BE2C (cell line): ENCODE measurements at regions not wholly inside any gene's neighbourhood (a gene's known extent, or its start where the extent isn't known, plus 50 kb on each side); places are given as distances from the start of the nearest gene placed in this dataset.

Experiments used
- DNase-seq: peaks from one replicate; pipeline ENCODE4 v3.0.0-alpha.2; 2020
- H3K27me3 ChIP-seq: fragments of 250-450 bp; sonication (Bioruptor Pico); 2 replicates; pipeline ENCODE4 v1.5.1; 2020; ENCODE audit warnings: mild to moderate bottlenecking
- H3K36me3 ChIP-seq: fragments of 250-450 bp; sonication (Bioruptor Pico); 2 replicates; pipeline ENCODE4 v1.5.1; 2020; ENCODE audit warnings: mild to moderate bottlenecking
- H3K4me1 ChIP-seq: fragments of 250-450 bp; sonication (Bioruptor Pico); 2 replicates; pipeline ENCODE4 v1.5.1; 2020
- H3K4me3 ChIP-seq: 2 replicates; pipeline ENCODE4 v1.5.1; 2011; ENCODE audit warnings: low read depth, low read length
- H3K9me3 ChIP-seq: fragments of 250-450 bp; sonication (Bioruptor Pico); 2 replicates; pipeline ENCODE4 v1.5.1; 2020
- CTCF ChIP-seq: IDR thresholded peaks from 2 replicates; pipeline ENCODE4 v1.5.1; 2012; ENCODE audit warnings: mild to moderate bottlenecking, low read depth, low read length

GRCh38 chr10:129131457-129132132 is 335.4 kb upstream of the MGMT start:
- no peak for DNase-seq
- peaks cover 24% of the 10 kb centered on the region for H3K4me1 ChIP-seq

GRCh38 chr10:129133856-129134255 is 333.2 kb upstream of the MGMT start:
- no peak for TF ChIP-seq CTCF
- no peak for DNase-seq

More at GRCh38 chr10:129131457-129132132, 335.4 kb upstream of the MGMT start:
- Histone ChIP-seq H3K27me3 (no peaks in the 10 kb centered on the region), H3K36me3 (no peaks in the 10 kb centered on the region), H3K9me3 (no peaks in the 10 kb centered on the region), H3K4me3 (no peak overlapping the region)
- TF ChIP-seq CTCF, result no peak

GRCh38 chr10:129134371-129134770 is 332.7 kb upstream of the MGMT start:
- no peak for TF ChIP-seq CTCF
- H3K36me3 ChIP-seq, result no peaks in the 10 kb centered on the region

More at GRCh38 chr10:129133856-129134255, 333.2 kb upstream of the MGMT start:
- peaks cover 29% of the 10 kb centered on the region for H3K4me1 ChIP-seq
- H3K27me3 ChIP-seq, result no peaks in the 10 kb centered on the region
- no peak overlapping the region for H3K4me3 ChIP-seq
- no peaks in the 10 kb centered on the region for H3K36me3 ChIP-seq
- H3K9me3 ChIP-seq, result no peaks in the 10 kb centered on the region

DNA sequence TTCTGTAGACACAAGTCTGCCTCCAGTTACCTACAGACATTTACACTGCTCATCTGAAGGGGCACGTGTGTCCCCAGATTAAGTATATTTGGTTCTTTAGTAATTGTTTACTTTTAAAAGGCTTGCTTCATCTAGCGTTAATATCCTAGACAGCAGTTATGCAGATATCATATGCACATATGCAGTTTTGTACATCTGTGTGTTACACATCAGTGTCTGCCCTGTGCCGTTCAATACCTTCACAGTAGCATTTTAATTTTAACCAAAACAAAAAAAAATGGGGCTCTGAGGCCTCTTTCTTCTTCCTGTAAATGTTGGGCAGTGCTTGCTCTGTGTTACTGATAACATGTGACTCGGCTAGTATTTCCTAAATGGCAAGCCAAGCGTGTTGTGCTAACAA is 331.4 kb upstream of the MGMT start:
- Histone ChIP-seq H3K36me3 (no peaks in the 10 kb centered on the region), H3K4me3 (no peak overlapping the region), H3K4me1 (peaks cover 34% of the 10 kb centered on the region), H3K9me3 (no peaks in the 10 kb centered on the region), H3K27me3 (no peaks in the 10 kb centered on the region)
- DNase-seq, result no peak
- no peak for TF ChIP-seq CTCF

More at GRCh38 chr10:129134371-129134770, 332.7 kb upstream of the MGMT start:
- Histone ChIP-seq H3K4me3 (no peak overlapping the region), H3K27me3 (no peaks in the 10 kb centered on the region), H3K9me3 (no peaks in the 10 kb centered on the region), H3K4me1 (peaks cover 29% of the 10 kb centered on the region)
- peak; percentile 38 for DNase-seq

DNA sequence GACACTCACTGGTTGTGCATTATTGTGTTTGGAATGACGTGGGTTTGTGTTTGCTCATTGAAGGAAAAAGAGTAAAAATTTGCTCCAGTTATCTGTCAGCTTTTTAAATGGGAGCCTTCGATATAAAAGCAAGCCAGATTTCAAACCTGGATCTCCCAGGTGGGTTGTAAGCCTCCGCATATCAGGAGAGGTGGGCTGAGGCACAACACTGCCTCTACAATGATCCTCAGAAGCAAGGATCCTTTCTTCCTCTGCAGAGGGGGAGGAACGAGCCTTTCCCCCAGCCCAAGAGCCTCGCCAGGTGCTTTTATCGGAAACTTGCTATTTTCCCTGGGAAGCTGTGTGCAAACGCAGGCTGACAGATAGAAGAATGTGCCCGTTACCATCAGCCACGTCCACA is 331.0 kb upstream of the MGMT start:
- H3K4me3 ChIP-seq, result no peak overlapping the region
- no peaks in the 10 kb centered on the region for H3K9me3 ChIP-seq
- H3K4me1 ChIP-seq, result peaks cover 38% of the 10 kb centered on the region
- no peaks in the 10 kb centered on the region for H3K36me3 ChIP-seq
- no peak for DNase-seq
- H3K27me3 ChIP-seq, result no peaks in the 10 kb centered on the region
- no peak for TF ChIP-seq CTCF

- Histone ChIP-seq H3K36me3 (no peaks in the 10 kb centered on the region), H3K9me3 (no peaks in the 10 kb centered on the region), H3K4me3 (no peak overlapping the region), H3K27me3 (no peaks in the 10 kb centered on the region), H3K4me1 (peaks cover 47% of the 10 kb centered on the region)
- DNase-seq, result no peak
- no peak for TF ChIP-seq CTCF
Measured at GRCh38 chr10:129136951-129137350, 330.1 kb upstream of the MGMT start.
